H9 (cell line): ENCODE measurements at regions not wholly inside any gene's neighbourhood (a gene's known extent, or its start where the extent isn't known, plus 50 kb on each side); places are given as distances from the start of the nearest gene placed in this dataset.

Experiments used
- DNase-seq: peaks from one replicate; pipeline ENCODE4 v3.0.0-alpha.2; 2017
- H2AFZ ChIP-seq: one replicate; pipeline ENCODE4 v1.6.1; 2013; ENCODE audit warnings: mild to moderate bottlenecking, low read length, control low read depth, moderate library complexity
- H2AK5ac ChIP-seq: 2 replicates; pipeline ENCODE4 v1.6.1; 2013; ENCODE audit warnings: low read length, control low read depth, mixed read lengths; ENCODE audit not compliant: insufficient read length
- H2BK120ac ChIP-seq: one replicate; pipeline ENCODE4 v1.6.1; 2013; ENCODE audit warnings: low read depth, mild to moderate bottlenecking, low read length, control low read depth, inconsistent platforms; ENCODE audit not compliant: poor library complexity, severe bottlenecking
- H2BK12ac ChIP-seq: 2 replicates; pipeline ENCODE4 v1.6.1; 2013; ENCODE audit warnings: low read length, control low read depth, mixed read lengths, low read depth; ENCODE audit not compliant: insufficient read length
- H2BK15ac ChIP-seq: 2 replicates; pipeline ENCODE4 v1.6.1; 2013; ENCODE audit warnings: low read depth, low read length, control low read depth
- H2BK20ac ChIP-seq: one replicate; pipeline ENCODE4 v1.6.1; 2013; ENCODE audit warnings: low read depth, mild to moderate bottlenecking, low read length, control low read depth, inconsistent platforms; ENCODE audit not compliant: poor library complexity, severe bottlenecking
- H2BK5ac ChIP-seq: 2 replicates; pipeline ENCODE4 v1.6.1; 2013; ENCODE audit warnings: low read length, control low read depth, mixed read lengths; ENCODE audit not compliant: insufficient read length
- H3K14ac ChIP-seq: 2 replicates; pipeline ENCODE4 v1.6.1; 2013; ENCODE audit warnings: low read length, control low read depth; ENCODE audit not compliant: insufficient read depth
- H3K18ac ChIP-seq: 2 replicates; pipeline ENCODE4 v1.6.1; 2013; ENCODE audit warnings: low read depth, mild to moderate bottlenecking, mixed read lengths, low read length, control low read depth; ENCODE audit not compliant: insufficient read length
- H3K23ac ChIP-seq: 2 replicates; pipeline ENCODE4 v1.6.1; 2013; ENCODE audit warnings: low read length, control low read depth, mixed read lengths, low read depth; ENCODE audit not compliant: insufficient read length
- H3K23me2 ChIP-seq: 2 replicates; pipeline ENCODE4 v1.6.1; 2013; ENCODE audit warnings: low read depth, mild to moderate bottlenecking, mixed read lengths, low read length, control low read depth; ENCODE audit not compliant: insufficient read length, poor library complexity, severe bottlenecking
- H3K27ac ChIP-seq: 2 replicates; pipeline ENCODE4 v1.5.1; 2013; ENCODE audit warnings: low read length, control low read depth, mixed read lengths, low read depth; ENCODE audit not compliant: insufficient read length
- H3K27me3 ChIP-seq: 2 replicates; pipeline ENCODE4 v1.6.1; 2013; ENCODE audit warnings: low read length, control low read depth, inconsistent platforms; ENCODE audit not compliant: insufficient read depth
- H3K4ac ChIP-seq: 2 replicates; pipeline ENCODE4 v1.6.1; 2013; ENCODE audit warnings: low read depth, mild to moderate bottlenecking, control low read depth, inconsistent platforms, low read length, moderate library complexity
- H3K4me1 ChIP-seq: 2 replicates; pipeline ENCODE4 v1.6.1; 2013; ENCODE audit warnings: low read length, control low read depth, inconsistent platforms; ENCODE audit not compliant: insufficient read depth
- H3K4me2 ChIP-seq: 2 replicates; pipeline ENCODE4 v1.6.1; 2013; ENCODE audit warnings: low read length, control low read depth, mixed read lengths; ENCODE audit not compliant: insufficient read length, insufficient read depth
- H3K56ac ChIP-seq: 2 replicates; pipeline ENCODE4 v1.6.1; 2013; ENCODE audit warnings: low read depth, mild to moderate bottlenecking, mixed read lengths, low read length, control low read depth; ENCODE audit not compliant: insufficient read length
- H3K79me1 ChIP-seq: 2 replicates; pipeline ENCODE4 v1.6.1; 2013; ENCODE audit warnings: low read depth, mild to moderate bottlenecking, moderate library complexity, low read length, control low read depth, inconsistent platforms; ENCODE audit not compliant: insufficient read depth, poor library complexity, severe bottlenecking
- H3K79me2 ChIP-seq: 2 replicates; pipeline ENCODE4 v1.6.1; 2013; ENCODE audit warnings: low read length, control low read depth, inconsistent platforms; ENCODE audit not compliant: insufficient read depth
- H3K9ac ChIP-seq: 2 replicates; pipeline ENCODE4 v1.6.1; 2013; ENCODE audit warnings: low read length, control low read depth, mixed read lengths; ENCODE audit not compliant: insufficient read length; ENCODE audit errors: extremely low read depth
- H3K9me3 ChIP-seq: one replicate; pipeline ENCODE4 v1.6.1; 2013; ENCODE audit warnings: low read depth, low read length, inconsistent platforms; ENCODE audit not compliant: control insufficient read depth
- H3T11ph ChIP-seq: one replicate; pipeline ENCODE4 v1.6.1; 2013; ENCODE audit warnings: mild to moderate bottlenecking, low read length, control low read depth, inconsistent platforms
- H4K20me1 ChIP-seq: one replicate; pipeline ENCODE4 v1.6.1; 2013; ENCODE audit not compliant: control insufficient read depth, insufficient read length, insufficient read depth
- H4K5ac ChIP-seq: 2 replicates; pipeline ENCODE4 v1.6.1; 2013; ENCODE audit warnings: low read depth, mild to moderate bottlenecking, mixed read lengths, low read length, control low read depth; ENCODE audit not compliant: insufficient read length
- H4K8ac ChIP-seq: replicated peaks from 2 replicates; pipeline ENCODE4 v1.6.1; 2013; ENCODE audit warnings: low read length, control low read depth, mixed read lengths, low read depth; ENCODE audit not compliant: insufficient read length
- H4K91ac ChIP-seq: 2 replicates; pipeline ENCODE4 v1.6.1; 2013; ENCODE audit warnings: low read depth, mild to moderate bottlenecking, moderate library complexity, mixed read lengths, low read length, control low read depth; ENCODE audit not compliant: insufficient read length
- H3K27ac Mint-ChIP-seq, 3 experiments: 2 replicates in 2 of 3; 3 replicates in 1 of 3; pipeline ENCODE4 v1.8.0; 2020 to 2021; ENCODE audit warnings: mixed read lengths in 3 of 3, mild to moderate bottlenecking in 1 of 3, moderate library complexity in 1 of 3
- H3K27me3 Mint-ChIP-seq: 2 replicates; pipeline ENCODE4 v1.8.0; 2021; ENCODE audit warnings: low read depth, mild to moderate bottlenecking, moderate library complexity, mixed read lengths
- H3K36me3 Mint-ChIP-seq, 3 experiments: 2 replicates in 2 of 3; 3 replicates in 1 of 3; pipeline ENCODE4 v1.8.0; 2020 to 2021; ENCODE audit warnings: low read depth in 3 of 3, mixed read lengths in 3 of 3; ENCODE audit not compliant: insufficient read depth in 1 of 3
- H3K4me1 Mint-ChIP-seq, 2 experiments: 2 replicates each; pipeline ENCODE4 v1.8.0; 2020; ENCODE audit warnings: mixed read lengths in 2 of 2
- H3K4me3 Mint-ChIP-seq, 2 experiments: 2 replicates in 1 of 2; 3 replicates in 1 of 2; pipeline ENCODE4 v1.8.0; 2020 to 2021; ENCODE audit warnings: mild to moderate bottlenecking in 2 of 2, mixed read lengths in 2 of 2, moderate library complexity in 1 of 2
- H3K9me3 Mint-ChIP-seq, 2 experiments: 2 replicates in 1 of 2; 3 replicates in 1 of 2; pipeline ENCODE4 v1.8.0; 2020; ENCODE audit warnings: mild to moderate bottlenecking in 2 of 2, mixed read lengths in 2 of 2, moderate library complexity in 1 of 2
- TF ChIP-seq, protein P1 (sequence below): fragments of 200-600 bp; sonication (generic); conservative IDR thresholded peaks from 3 replicates; pipeline ENCODE4 v1.8.0; 2021; ENCODE audit warnings: antibody characterized with exemption, mild to moderate bottlenecking

DNA sequence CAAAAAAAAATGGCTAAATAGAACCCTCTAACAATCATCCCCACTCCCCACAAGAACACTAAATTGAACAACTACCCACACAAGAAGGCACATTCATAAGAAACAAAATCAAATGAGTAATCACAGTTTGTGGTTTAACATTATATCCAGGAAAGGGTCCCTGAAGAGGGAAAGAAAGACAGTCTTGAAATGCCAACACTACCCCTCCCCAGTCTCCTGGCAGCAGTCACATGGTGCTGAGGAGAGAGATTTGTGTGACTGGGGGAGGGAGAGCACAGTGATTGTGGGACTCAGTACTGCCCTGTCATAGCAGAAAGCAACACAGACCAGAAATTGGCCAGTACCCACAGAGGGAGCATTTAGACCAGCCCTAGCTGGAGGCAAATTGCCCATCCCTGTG is 443.7 kb upstream of the BTBD3 start:
- no peak overlapping the region for H2BK5ac ChIP-seq
- H2AK5ac ChIP-seq: no peak overlapping the region
- no peak overlapping the region for H3K9ac ChIP-seq
- H2AFZ ChIP-seq: no peak overlapping the region
- H3K56ac ChIP-seq: no peak overlapping the region
- no peaks in the 10 kb centered on the region for H3K9me3 ChIP-seq
- H3K27ac Mint-ChIP-seq: no peak overlapping the region
- H3K23me2 ChIP-seq: no peaks in the 10 kb centered on the region
- H2BK20ac ChIP-seq: no peak overlapping the region
- no peak overlapping the region for H3K4me3 Mint-ChIP-seq
- peaks cover 3% of the 10 kb centered on the region; the same call in 1 of the 2 replicates for H3K27me3 Mint-ChIP-seq
- no peaks in the 10 kb centered on the region for H4K20me1 ChIP-seq
- H3K79me1 ChIP-seq: no peaks in the 10 kb centered on the region
- TF ChIP-seq, protein P1, sequence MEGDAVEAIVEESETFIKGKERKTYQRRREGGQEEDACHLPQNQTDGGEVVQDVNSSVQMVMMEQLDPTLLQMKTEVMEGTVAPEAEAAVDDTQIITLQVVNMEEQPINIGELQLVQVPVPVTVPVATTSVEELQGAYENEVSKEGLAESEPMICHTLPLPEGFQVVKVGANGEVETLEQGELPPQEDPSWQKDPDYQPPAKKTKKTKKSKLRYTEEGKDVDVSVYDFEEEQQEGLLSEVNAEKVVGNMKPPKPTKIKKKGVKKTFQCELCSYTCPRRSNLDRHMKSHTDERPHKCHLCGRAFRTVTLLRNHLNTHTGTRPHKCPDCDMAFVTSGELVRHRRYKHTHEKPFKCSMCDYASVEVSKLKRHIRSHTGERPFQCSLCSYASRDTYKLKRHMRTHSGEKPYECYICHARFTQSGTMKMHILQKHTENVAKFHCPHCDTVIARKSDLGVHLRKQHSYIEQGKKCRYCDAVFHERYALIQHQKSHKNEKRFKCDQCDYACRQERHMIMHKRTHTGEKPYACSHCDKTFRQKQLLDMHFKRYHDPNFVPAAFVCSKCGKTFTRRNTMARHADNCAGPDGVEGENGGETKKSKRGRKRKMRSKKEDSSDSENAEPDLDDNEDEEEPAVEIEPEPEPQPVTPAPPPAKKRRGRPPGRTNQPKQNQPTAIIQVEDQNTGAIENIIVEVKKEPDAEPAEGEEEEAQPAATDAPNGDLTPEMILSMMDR: no peak
- no peak overlapping the region for H2BK12ac ChIP-seq
- H3K4me1 Mint-ChIP-seq: peaks cover 0 to 2% of the 10 kb centered on the region in 2 experiments; a peak in 1 of 4 replicates
- H3K14ac ChIP-seq: no peak overlapping the region
- peaks cover 15 to 18% of the 10 kb centered on the region in 2 experiments for H3K9me3 Mint-ChIP-seq
- H2BK15ac ChIP-seq: no peak overlapping the region
- no peak for DNase-seq
- no peak overlapping the region for H4K5ac ChIP-seq
- H3T11ph ChIP-seq: no peak overlapping the region
- H3K27me3 ChIP-seq: no peaks in the 10 kb centered on the region
- H4K8ac ChIP-seq: no peak overlapping the region
- H3K4ac ChIP-seq: no peak overlapping the region
- H3K36me3 Mint-ChIP-seq: peaks cover 10 to 29% (median 19%) of the 10 kb centered on the region in 3 experiments; a peak in 6 of 7 replicates
- no peaks in the 10 kb centered on the region for H3K4me1 ChIP-seq
- no peak overlapping the region for H3K27ac ChIP-seq
- no peak overlapping the region for H2BK120ac ChIP-seq
- no peak overlapping the region for H3K4me2 ChIP-seq
- H3K79me2 ChIP-seq: no peaks in the 10 kb centered on the region
- H4K91ac ChIP-seq: no peak overlapping the region
- H3K18ac ChIP-seq: no peak overlapping the region
- no peak overlapping the region for H3K23ac ChIP-seq
